H9 (cell line): ENCODE measurements at regions not wholly inside any gene's neighbourhood (a gene's known extent, or its start where the extent isn't known, plus 50 kb on each side); places are given as distances from the start of the nearest gene placed in this dataset.
A peak's percentile ranks its signal among the peaks of the same experiment; 100 is the strongest.

Source experiments
- DNase-seq: peaks from one replicate; pipeline ENCODE4 v3.0.0-alpha.2; 2017
- H2AFZ ChIP-seq: one replicate; pipeline ENCODE4 v1.6.1; 2013; ENCODE audit warnings: mild to moderate bottlenecking, low read length, control low read depth, moderate library complexity
- H2AK5ac ChIP-seq: 2 replicates; pipeline ENCODE4 v1.6.1; 2013; ENCODE audit warnings: low read length, control low read depth, mixed read lengths; ENCODE audit not compliant: insufficient read length
- H2BK120ac ChIP-seq: one replicate; pipeline ENCODE4 v1.6.1; 2013; ENCODE audit warnings: low read depth, mild to moderate bottlenecking, low read length, control low read depth, inconsistent platforms; ENCODE audit not compliant: poor library complexity, severe bottlenecking
- H2BK12ac ChIP-seq: 2 replicates; pipeline ENCODE4 v1.6.1; 2013; ENCODE audit warnings: low read length, control low read depth, mixed read lengths, low read depth; ENCODE audit not compliant: insufficient read length
- H2BK15ac ChIP-seq: 2 replicates; pipeline ENCODE4 v1.6.1; 2013; ENCODE audit warnings: low read depth, low read length, control low read depth
- H2BK20ac ChIP-seq: one replicate; pipeline ENCODE4 v1.6.1; 2013; ENCODE audit warnings: low read depth, mild to moderate bottlenecking, low read length, control low read depth, inconsistent platforms; ENCODE audit not compliant: poor library complexity, severe bottlenecking
- H2BK5ac ChIP-seq: 2 replicates; pipeline ENCODE4 v1.6.1; 2013; ENCODE audit warnings: low read length, control low read depth, mixed read lengths; ENCODE audit not compliant: insufficient read length
- H3K14ac ChIP-seq: 2 replicates; pipeline ENCODE4 v1.6.1; 2013; ENCODE audit warnings: low read length, control low read depth; ENCODE audit not compliant: insufficient read depth
- H3K18ac ChIP-seq: 2 replicates; pipeline ENCODE4 v1.6.1; 2013; ENCODE audit warnings: low read depth, mild to moderate bottlenecking, mixed read lengths, low read length, control low read depth; ENCODE audit not compliant: insufficient read length
- H3K23ac ChIP-seq: 2 replicates; pipeline ENCODE4 v1.6.1; 2013; ENCODE audit warnings: low read length, control low read depth, mixed read lengths, low read depth; ENCODE audit not compliant: insufficient read length
- H3K23me2 ChIP-seq: 2 replicates; pipeline ENCODE4 v1.6.1; 2013; ENCODE audit warnings: low read depth, mild to moderate bottlenecking, mixed read lengths, low read length, control low read depth; ENCODE audit not compliant: insufficient read length, poor library complexity, severe bottlenecking
- H3K27ac ChIP-seq: 2 replicates; pipeline ENCODE4 v1.5.1; 2013; ENCODE audit warnings: low read length, control low read depth, mixed read lengths, low read depth; ENCODE audit not compliant: insufficient read length
- H3K27me3 ChIP-seq: 2 replicates; pipeline ENCODE4 v1.6.1; 2013; ENCODE audit warnings: low read length, control low read depth, inconsistent platforms; ENCODE audit not compliant: insufficient read depth
- H3K4ac ChIP-seq: 2 replicates; pipeline ENCODE4 v1.6.1; 2013; ENCODE audit warnings: low read depth, mild to moderate bottlenecking, control low read depth, inconsistent platforms, low read length, moderate library complexity
- H3K4me1 ChIP-seq: 2 replicates; pipeline ENCODE4 v1.6.1; 2013; ENCODE audit warnings: low read length, control low read depth, inconsistent platforms; ENCODE audit not compliant: insufficient read depth
- H3K4me2 ChIP-seq: 2 replicates; pipeline ENCODE4 v1.6.1; 2013; ENCODE audit warnings: low read length, control low read depth, mixed read lengths; ENCODE audit not compliant: insufficient read length, insufficient read depth
- H3K56ac ChIP-seq: 2 replicates; pipeline ENCODE4 v1.6.1; 2013; ENCODE audit warnings: low read depth, mild to moderate bottlenecking, mixed read lengths, low read length, control low read depth; ENCODE audit not compliant: insufficient read length
- H3K79me1 ChIP-seq: 2 replicates; pipeline ENCODE4 v1.6.1; 2013; ENCODE audit warnings: low read depth, mild to moderate bottlenecking, moderate library complexity, low read length, control low read depth, inconsistent platforms; ENCODE audit not compliant: insufficient read depth, poor library complexity, severe bottlenecking
- H3K79me2 ChIP-seq: 2 replicates; pipeline ENCODE4 v1.6.1; 2013; ENCODE audit warnings: low read length, control low read depth, inconsistent platforms; ENCODE audit not compliant: insufficient read depth
- H3K9ac ChIP-seq: 2 replicates; pipeline ENCODE4 v1.6.1; 2013; ENCODE audit warnings: low read length, control low read depth, mixed read lengths; ENCODE audit not compliant: insufficient read length; ENCODE audit errors: extremely low read depth
- H3K9me3 ChIP-seq: one replicate; pipeline ENCODE4 v1.6.1; 2013; ENCODE audit warnings: low read depth, low read length, inconsistent platforms; ENCODE audit not compliant: control insufficient read depth
- H3T11ph ChIP-seq: one replicate; pipeline ENCODE4 v1.6.1; 2013; ENCODE audit warnings: mild to moderate bottlenecking, low read length, control low read depth, inconsistent platforms
- H4K20me1 ChIP-seq: one replicate; pipeline ENCODE4 v1.6.1; 2013; ENCODE audit not compliant: control insufficient read depth, insufficient read length, insufficient read depth
- H4K5ac ChIP-seq: 2 replicates; pipeline ENCODE4 v1.6.1; 2013; ENCODE audit warnings: low read depth, mild to moderate bottlenecking, mixed read lengths, low read length, control low read depth; ENCODE audit not compliant: insufficient read length
- H4K8ac ChIP-seq: replicated peaks from 2 replicates; pipeline ENCODE4 v1.6.1; 2013; ENCODE audit warnings: low read length, control low read depth, mixed read lengths, low read depth; ENCODE audit not compliant: insufficient read length
- H4K91ac ChIP-seq: 2 replicates; pipeline ENCODE4 v1.6.1; 2013; ENCODE audit warnings: low read depth, mild to moderate bottlenecking, moderate library complexity, mixed read lengths, low read length, control low read depth; ENCODE audit not compliant: insufficient read length
- H3K27ac Mint-ChIP-seq, 3 experiments: 2 replicates in 2 of 3; 3 replicates in 1 of 3; pipeline ENCODE4 v1.8.0; 2020 to 2021; ENCODE audit warnings: mixed read lengths in 3 of 3, mild to moderate bottlenecking in 1 of 3, moderate library complexity in 1 of 3
- H3K27me3 Mint-ChIP-seq: 2 replicates; pipeline ENCODE4 v1.8.0; 2021; ENCODE audit warnings: low read depth, mild to moderate bottlenecking, moderate library complexity, mixed read lengths
- H3K36me3 Mint-ChIP-seq, 3 experiments: 2 replicates in 2 of 3; 3 replicates in 1 of 3; pipeline ENCODE4 v1.8.0; 2020 to 2021; ENCODE audit warnings: low read depth in 3 of 3, mixed read lengths in 3 of 3; ENCODE audit not compliant: insufficient read depth in 1 of 3
- H3K4me1 Mint-ChIP-seq, 2 experiments: 2 replicates each; pipeline ENCODE4 v1.8.0; 2020; ENCODE audit warnings: mixed read lengths in 2 of 2
- H3K4me3 Mint-ChIP-seq, 2 experiments: 2 replicates in 1 of 2; 3 replicates in 1 of 2; pipeline ENCODE4 v1.8.0; 2020 to 2021; ENCODE audit warnings: mild to moderate bottlenecking in 2 of 2, mixed read lengths in 2 of 2, moderate library complexity in 1 of 2
- H3K9me3 Mint-ChIP-seq, 2 experiments: 2 replicates in 1 of 2; 3 replicates in 1 of 2; pipeline ENCODE4 v1.8.0; 2020; ENCODE audit warnings: mild to moderate bottlenecking in 2 of 2, mixed read lengths in 2 of 2, moderate library complexity in 1 of 2
- WGBS: extraction: QIAGEN DNeasy Blood & Tissue Kit; methylation state at CpG from one replicate; pipeline ENCODE4 v1.1.7; 2013; ENCODE audit warnings: missing lambda C conversion rate, low lambda C conversion rate, mixed read lengths; ENCODE audit not compliant: insufficient read length; ENCODE audit errors: extremely low coverage; 5-methylcytosine and 5-hydroxymethylcytosine counted together
- TF ChIP-seq, protein P1 (sequence below): fragments of 200-600 bp; sonication (generic); conservative IDR thresholded peaks from 3 replicates; pipeline ENCODE4 v1.8.0; 2021; ENCODE audit warnings: antibody characterized with exemption, mild to moderate bottlenecking

DNA sequence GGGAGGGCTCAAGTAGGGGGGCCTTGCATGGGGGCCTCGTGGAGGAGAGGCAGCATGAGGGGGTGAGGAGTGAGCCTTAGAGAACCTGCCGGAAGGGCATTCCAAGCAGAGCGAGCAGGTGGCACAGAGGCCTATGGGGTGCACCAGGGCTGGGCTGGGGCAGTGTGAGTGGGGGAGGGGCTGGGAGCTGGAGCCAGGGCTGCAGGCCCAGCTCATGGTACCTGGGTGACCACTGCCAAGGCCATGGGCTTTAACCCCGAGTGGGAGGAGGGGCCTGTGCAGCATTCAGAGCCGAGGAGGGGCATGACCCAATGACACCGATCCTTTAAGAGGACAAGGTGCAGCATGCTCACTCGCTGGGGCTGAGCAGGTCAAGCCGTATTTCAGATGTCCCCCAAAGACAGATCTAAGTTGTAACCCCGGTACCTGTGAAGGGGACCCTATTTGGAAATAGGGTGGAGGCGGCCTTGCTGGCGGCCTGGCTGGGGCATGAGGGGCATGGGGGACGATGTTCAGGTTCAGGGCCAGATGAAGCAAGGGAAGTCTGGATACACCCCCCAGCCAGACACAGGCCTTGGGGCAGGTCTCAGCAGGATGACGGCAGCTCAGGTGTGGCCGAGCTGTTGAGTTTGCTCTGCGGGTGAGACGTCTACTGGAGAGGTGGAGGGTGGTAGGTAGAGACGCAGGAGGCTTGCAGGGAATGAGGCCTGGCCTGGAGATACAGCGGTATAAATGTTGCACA lies 137.0 kb downstream of the CPZ start:
- H3K56ac ChIP-seq: no peak overlapping the region
- no peak overlapping the region for H3K23ac ChIP-seq
- H3K18ac ChIP-seq: no peak overlapping the region
- H3K9me3 ChIP-seq: no peaks in the 10 kb centered on the region
- H3K79me2 ChIP-seq: no peaks in the 10 kb centered on the region
- H3K79me1 ChIP-seq: no peaks in the 10 kb centered on the region
- Mint-ChIP-seq H3K4me3 (no peak overlapping the region; a peak in 1 of 5 replicates), H3K36me3 (peaks cover 0 to 10% (median 2%) of the 10 kb centered on the region in 3 experiments; a peak in 4 of 7 replicates), H3K27ac (peak overlapping the region in 1 of 3 experiments; percentile 48; a peak in 1 of 7 replicates), H3K27me3 (no peaks in the 10 kb centered on the region; the same call in none of the 2 replicates), H3K4me1 (peaks cover 5 to 8% of the 10 kb centered on the region in 2 experiments), H3K9me3 (peaks cover 15 to 21% of the 10 kb centered on the region in 2 experiments)
- no peak overlapping the region; the same call in 1 of the 2 replicates for H3K14ac ChIP-seq
- H2BK5ac ChIP-seq: no peak overlapping the region
- no CpG with 5 or more reads among the region's 18 CpGs for WGBS
- no peak overlapping the region for H4K91ac ChIP-seq
- H2BK12ac ChIP-seq: no peak overlapping the region
- H2BK20ac ChIP-seq: no peak overlapping the region
- no peaks in the 10 kb centered on the region for H3K27me3 ChIP-seq
- H3K27ac ChIP-seq: no peak overlapping the region
- no peaks in the 10 kb centered on the region for H4K20me1 ChIP-seq
- no peaks in the 10 kb centered on the region; the same call in 1 of the 2 replicates for H3K4me1 ChIP-seq
- no peak overlapping the region for H2AK5ac ChIP-seq
- no peaks in the 10 kb centered on the region for H3K23me2 ChIP-seq
- DNase-seq: peak; percentile 15
- TF ChIP-seq, protein P1, sequence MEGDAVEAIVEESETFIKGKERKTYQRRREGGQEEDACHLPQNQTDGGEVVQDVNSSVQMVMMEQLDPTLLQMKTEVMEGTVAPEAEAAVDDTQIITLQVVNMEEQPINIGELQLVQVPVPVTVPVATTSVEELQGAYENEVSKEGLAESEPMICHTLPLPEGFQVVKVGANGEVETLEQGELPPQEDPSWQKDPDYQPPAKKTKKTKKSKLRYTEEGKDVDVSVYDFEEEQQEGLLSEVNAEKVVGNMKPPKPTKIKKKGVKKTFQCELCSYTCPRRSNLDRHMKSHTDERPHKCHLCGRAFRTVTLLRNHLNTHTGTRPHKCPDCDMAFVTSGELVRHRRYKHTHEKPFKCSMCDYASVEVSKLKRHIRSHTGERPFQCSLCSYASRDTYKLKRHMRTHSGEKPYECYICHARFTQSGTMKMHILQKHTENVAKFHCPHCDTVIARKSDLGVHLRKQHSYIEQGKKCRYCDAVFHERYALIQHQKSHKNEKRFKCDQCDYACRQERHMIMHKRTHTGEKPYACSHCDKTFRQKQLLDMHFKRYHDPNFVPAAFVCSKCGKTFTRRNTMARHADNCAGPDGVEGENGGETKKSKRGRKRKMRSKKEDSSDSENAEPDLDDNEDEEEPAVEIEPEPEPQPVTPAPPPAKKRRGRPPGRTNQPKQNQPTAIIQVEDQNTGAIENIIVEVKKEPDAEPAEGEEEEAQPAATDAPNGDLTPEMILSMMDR: no peak
- no peak overlapping the region for H3K4me2 ChIP-seq
- H3T11ph ChIP-seq: no peak overlapping the region
- H3K4ac ChIP-seq: no peak overlapping the region
- no peak overlapping the region for H2BK120ac ChIP-seq
- H2BK15ac ChIP-seq: no peak overlapping the region
- H3K9ac ChIP-seq: no peak overlapping the region
- H4K8ac ChIP-seq: no peak overlapping the region
- H4K5ac ChIP-seq: no peak overlapping the region
- H2AFZ ChIP-seq: no peak overlapping the region
